ENCODE measurements at regions not wholly inside any gene's neighbourhood (a gene's known extent, or its start where the extent isn't known, plus 50 kb on each side); places are given as distances from the start of the nearest gene placed in this dataset.
"Not testable (repeated sequence)": the region's sequence is repeated elsewhere in the genome, so short reads cannot be mapped to it uniquely, and the experiment has no call there.

DNA sequence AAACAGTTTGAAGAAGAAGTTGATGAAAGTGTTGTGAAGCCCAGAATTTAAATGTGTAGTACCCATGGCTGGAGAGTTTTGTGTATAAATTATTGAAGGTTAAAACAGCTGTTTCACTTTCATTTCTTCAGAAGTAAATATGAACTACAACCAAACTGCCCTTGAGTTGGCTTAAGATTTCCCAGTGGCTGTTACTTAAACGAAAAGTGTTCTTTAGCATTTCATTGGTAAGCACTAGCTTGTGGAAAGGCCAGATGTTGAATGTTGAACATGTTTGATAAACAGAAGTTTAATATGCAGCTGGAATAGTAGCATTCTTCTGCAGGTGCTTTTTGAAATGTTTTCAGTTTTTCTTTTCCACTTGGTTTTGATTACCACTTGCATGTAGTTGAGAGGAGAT, 83.2 kb upstream of the TNRC6B start:
- peak in 1 of 2 donors; percentile 33 for DNase-seq
- Histone ChIP-seq H3K9me3 (ENCODE audit: control insufficient read depth, low read depth, low read length) (no peaks in the 10 kb centered on the region), H3K4me3 (ENCODE audit: low read length) (no peak overlapping the region), H3K4me1 (ENCODE audit: control insufficient read depth, insufficient read depth, low read length) (no peaks in the 10 kb centered on the region), H3K27me3 (ENCODE audit: control insufficient read depth, insufficient read depth, low read length) (no peaks in the 10 kb centered on the region), H3K27ac (ENCODE audit: low read length) (no peak overlapping the region), H3K36me3 (ENCODE audit: control insufficient read depth, insufficient read depth, low read length) (no peaks in the 10 kb centered on the region)
- WGBS (ENCODE audit: insufficient coverage, low lambda C conversion rate): no CpG with 5 or more reads among the region's 1 CpG

DNA sequence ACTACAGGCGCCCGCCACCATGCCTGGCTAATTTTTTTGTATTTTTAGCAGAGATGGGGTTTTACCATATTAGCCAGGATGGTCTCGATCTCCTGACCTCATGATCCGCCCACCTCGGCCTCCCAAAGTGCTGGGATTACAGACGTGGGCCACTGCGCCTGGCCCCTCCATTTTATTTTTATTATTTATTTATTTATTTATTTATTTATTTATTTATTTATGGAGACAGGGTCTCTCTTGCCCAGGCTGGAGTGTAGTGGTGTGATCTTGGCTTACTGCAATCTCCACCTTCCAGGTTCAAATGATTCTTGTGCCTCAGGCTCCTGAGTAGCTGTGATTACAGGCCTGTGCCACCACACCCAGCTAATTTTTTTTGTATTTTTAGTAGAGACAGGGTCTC, 77.8 kb upstream of the TNRC6B start:
- WGBS (ENCODE audit: insufficient coverage, low lambda C conversion rate): no CpG with 5 or more reads among the region's 7 CpGs

DNA sequence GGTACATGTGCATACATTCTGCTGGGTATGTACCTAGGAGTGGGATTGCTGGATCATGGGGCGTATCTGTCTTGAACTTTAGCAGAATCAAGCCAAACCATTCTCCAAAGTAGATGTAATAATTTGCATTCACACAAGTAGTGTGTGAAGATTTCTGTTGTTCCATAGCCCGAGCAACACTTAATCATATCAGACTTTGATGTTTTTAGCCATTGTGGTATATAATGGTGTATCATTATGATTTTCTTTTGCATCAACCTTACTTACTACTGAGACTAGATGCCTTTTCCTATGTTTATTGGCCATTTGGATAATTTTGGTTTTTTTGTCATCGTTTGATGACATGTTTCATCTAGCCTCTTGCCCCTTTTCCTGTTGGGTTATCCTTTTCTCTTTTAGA, 72.0 kb upstream of the TNRC6B start:
- no peak for DNase-seq
- no peaks in the 10 kb centered on the region for H3K27me3 ChIP-seq (ENCODE audit: control insufficient read depth, insufficient read depth, low read length)
- no peak overlapping the region for H3K4me3 ChIP-seq (ENCODE audit: low read length)
- H3K27ac ChIP-seq (ENCODE audit: low read length): no peak overlapping the region
- H3K36me3 ChIP-seq (ENCODE audit: control insufficient read depth, insufficient read depth, low read length): no peaks in the 10 kb centered on the region
- H3K9me3 ChIP-seq (ENCODE audit: control insufficient read depth, low read depth, low read length): no peaks in the 10 kb centered on the region
- no peaks in the 10 kb centered on the region for H3K4me1 ChIP-seq (ENCODE audit: control insufficient read depth, insufficient read depth, low read length)
- no CpG with 5 or more reads among the region's 3 CpGs for WGBS (ENCODE audit: insufficient coverage, low lambda C conversion rate)

More for the DNA sequence above, 77.8 kb upstream of the TNRC6B start:
- H3K9me3 ChIP-seq (ENCODE audit: control insufficient read depth, low read depth, low read length); H3K36me3 ChIP-seq (ENCODE audit: control insufficient read depth, insufficient read depth, low read length); H3K4me1 ChIP-seq (ENCODE audit: control insufficient read depth, insufficient read depth, low read length); DNase-seq; H3K27ac ChIP-seq (ENCODE audit: low read length); H3K4me3 ChIP-seq (ENCODE audit: low read length); H3K27me3 ChIP-seq (ENCODE audit: control insufficient read depth, insufficient read depth, low read length): not testable (repeated sequence)

DNA sequence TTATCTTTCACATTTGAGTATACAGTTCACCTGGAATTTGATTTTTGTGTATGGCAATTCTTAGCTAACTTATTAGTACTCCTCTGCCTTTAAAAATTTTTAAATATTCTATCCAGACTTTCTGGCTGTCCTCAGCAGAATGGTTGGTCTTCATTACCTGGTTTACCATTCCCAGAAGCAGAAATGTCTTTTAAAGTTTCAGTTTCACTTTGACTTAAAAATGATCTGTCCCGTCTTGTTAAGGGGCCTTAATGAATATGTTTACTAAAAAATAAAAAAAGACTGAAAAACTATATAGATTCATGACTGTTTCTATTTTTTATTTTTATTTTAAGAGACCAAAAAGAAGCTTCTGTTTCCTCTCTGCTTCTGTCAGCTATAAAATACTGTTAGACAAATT, 70.5 kb upstream of the TNRC6B start:
- Histone ChIP-seq H3K27me3 (ENCODE audit: control insufficient read depth, insufficient read depth, low read length) (no peaks in the 10 kb centered on the region), H3K4me3 (ENCODE audit: low read length) (no peak overlapping the region), H3K27ac (ENCODE audit: low read length) (no peak overlapping the region), H3K36me3 (ENCODE audit: control insufficient read depth, insufficient read depth, low read length) (no peaks in the 10 kb centered on the region), H3K9me3 (ENCODE audit: control insufficient read depth, low read depth, low read length) (no peaks in the 10 kb centered on the region), H3K4me1 (ENCODE audit: control insufficient read depth, insufficient read depth, low read length) (no peaks in the 10 kb centered on the region)
- peak in 1 of 2 donors; percentile 30 for DNase-seq
- 0% methylated on average over 1 of the region's 1 CpG for WGBS (ENCODE audit: insufficient coverage, low lambda C conversion rate)

DNA sequence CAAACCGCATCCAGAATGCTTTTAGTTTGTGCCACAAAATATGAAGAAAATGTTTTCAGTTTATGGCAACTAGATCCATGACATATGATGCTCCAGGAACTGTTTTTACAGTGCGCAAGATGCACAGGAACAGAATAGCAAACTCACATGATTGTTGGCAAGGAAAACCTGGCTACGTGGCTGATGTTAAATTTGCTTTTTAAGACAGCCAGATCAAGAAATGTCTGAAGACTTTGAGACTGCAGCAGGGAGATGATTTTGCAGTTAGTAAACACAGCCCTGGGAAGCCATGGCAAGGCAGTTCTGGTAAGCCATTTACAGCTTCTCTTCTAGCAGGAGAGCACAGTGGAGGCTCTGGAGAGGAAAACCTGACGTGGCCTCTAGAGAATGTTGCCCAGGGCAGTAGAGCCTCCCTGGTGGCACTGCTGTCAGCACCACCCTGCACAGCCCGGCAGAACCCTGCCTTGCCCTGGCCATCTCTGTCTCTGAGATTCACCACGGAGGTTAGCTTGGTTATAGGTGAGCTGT, 69.8 kb upstream of the TNRC6B start:
- no peaks in the 10 kb centered on the region for H3K27me3 ChIP-seq (ENCODE audit: control insufficient read depth, insufficient read depth, low read length)
- H3K4me3 ChIP-seq (ENCODE audit: low read length): no peak overlapping the region
- H3K9me3 ChIP-seq (ENCODE audit: control insufficient read depth, low read depth, low read length): no peaks in the 10 kb centered on the region
- no peaks in the 10 kb centered on the region for H3K36me3 ChIP-seq (ENCODE audit: control insufficient read depth, insufficient read depth, low read length)
- peak in 1 of 2 donors; percentile 24 for DNase-seq
- peak overlapping the region; percentile 5 for H3K27ac ChIP-seq (ENCODE audit: low read length)
- H3K4me1 ChIP-seq (ENCODE audit: control insufficient read depth, insufficient read depth, low read length): no peaks in the 10 kb centered on the region
- no CpG with 5 or more reads among the region's 6 CpGs for WGBS (ENCODE audit: insufficient coverage, low lambda C conversion rate)

GRCh38 chr22:40108396-40108795, 69.3 kb upstream of the TNRC6B start:
- no peaks in the 10 kb centered on the region for H3K27me3 ChIP-seq (ENCODE audit: control insufficient read depth, insufficient read depth, low read length)
- peak overlapping the region; percentile 5 for H3K27ac ChIP-seq (ENCODE audit: low read length)
- no peaks in the 10 kb centered on the region for H3K4me1 ChIP-seq (ENCODE audit: control insufficient read depth, insufficient read depth, low read length)

DNA sequence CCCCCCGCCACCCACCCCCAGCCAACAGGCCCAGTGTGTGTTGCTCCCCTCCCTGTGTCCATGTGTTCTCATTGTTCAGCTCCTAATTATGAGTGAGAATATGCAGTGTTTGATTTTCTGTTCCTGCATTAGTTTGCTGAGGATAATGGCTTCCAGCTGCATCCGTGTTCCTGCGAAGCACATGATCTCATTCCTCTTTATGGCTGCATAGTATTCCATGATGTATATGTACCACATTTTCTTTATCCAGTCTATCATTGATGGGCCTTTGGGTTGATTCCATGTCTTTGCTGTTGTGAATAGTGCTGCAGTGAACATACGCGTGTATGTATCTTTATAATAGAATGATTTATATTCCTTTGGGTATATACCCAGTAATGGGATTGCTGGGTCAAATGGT, 68.8 kb upstream of the TNRC6B start:
- not testable (repeated sequence) for H3K4me1 ChIP-seq (ENCODE audit: control insufficient read depth, insufficient read depth, low read length); DNase-seq; H3K36me3 ChIP-seq (ENCODE audit: control insufficient read depth, insufficient read depth, low read length); H3K27me3 ChIP-seq (ENCODE audit: control insufficient read depth, insufficient read depth, low read length); H3K4me3 ChIP-seq (ENCODE audit: low read length); H3K27ac ChIP-seq (ENCODE audit: low read length); H3K9me3 ChIP-seq (ENCODE audit: control insufficient read depth, low read depth, low read length)
- no CpG with 5 or more reads among the region's 5 CpGs for WGBS (ENCODE audit: insufficient coverage, low lambda C conversion rate)

More at GRCh38 chr22:40108396-40108795, 69.3 kb upstream of the TNRC6B start:
- Histone ChIP-seq H3K9me3 (ENCODE audit: control insufficient read depth, low read depth, low read length) (no peaks in the 10 kb centered on the region), H3K36me3 (ENCODE audit: control insufficient read depth, insufficient read depth, low read length) (no peaks in the 10 kb centered on the region), H3K4me3 (ENCODE audit: low read length) (no peak overlapping the region)
- no peak for DNase-seq

DNA sequence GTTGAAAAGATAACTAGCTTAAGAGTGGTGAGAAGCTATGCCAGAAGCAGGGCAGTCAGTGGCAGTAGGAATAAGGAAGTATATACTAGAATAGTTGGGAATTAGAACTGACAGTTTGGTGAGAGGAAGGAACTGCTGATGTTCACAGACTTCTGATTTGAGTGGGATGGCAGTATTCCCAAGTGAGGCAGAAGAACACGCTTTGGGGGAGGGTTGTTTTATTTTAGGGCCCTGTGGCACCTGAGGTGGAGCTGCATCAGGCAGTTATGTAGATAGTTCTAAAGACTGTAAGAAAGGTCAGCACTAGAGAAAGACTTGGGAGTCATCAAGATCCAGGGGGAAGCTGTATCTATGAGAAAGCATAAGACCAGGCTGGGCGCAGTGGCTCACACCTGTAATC, 66.3 kb upstream of the TNRC6B start:
- H3K4me3 ChIP-seq (ENCODE audit: low read length): no peak overlapping the region
- no peak for DNase-seq
- H3K27ac ChIP-seq (ENCODE audit: low read length): no peak overlapping the region
- no peaks in the 10 kb centered on the region for H3K27me3 ChIP-seq (ENCODE audit: control insufficient read depth, insufficient read depth, low read length)
- H3K36me3 ChIP-seq (ENCODE audit: control insufficient read depth, insufficient read depth, low read length): no peaks in the 10 kb centered on the region
- H3K4me1 ChIP-seq (ENCODE audit: control insufficient read depth, insufficient read depth, low read length): no peaks in the 10 kb centered on the region
- no CpG with 5 or more reads among the region's 2 CpGs for WGBS (ENCODE audit: insufficient coverage, low lambda C conversion rate)
- no peaks in the 10 kb centered on the region for H3K9me3 ChIP-seq (ENCODE audit: control insufficient read depth, low read depth, low read length)

DNA sequence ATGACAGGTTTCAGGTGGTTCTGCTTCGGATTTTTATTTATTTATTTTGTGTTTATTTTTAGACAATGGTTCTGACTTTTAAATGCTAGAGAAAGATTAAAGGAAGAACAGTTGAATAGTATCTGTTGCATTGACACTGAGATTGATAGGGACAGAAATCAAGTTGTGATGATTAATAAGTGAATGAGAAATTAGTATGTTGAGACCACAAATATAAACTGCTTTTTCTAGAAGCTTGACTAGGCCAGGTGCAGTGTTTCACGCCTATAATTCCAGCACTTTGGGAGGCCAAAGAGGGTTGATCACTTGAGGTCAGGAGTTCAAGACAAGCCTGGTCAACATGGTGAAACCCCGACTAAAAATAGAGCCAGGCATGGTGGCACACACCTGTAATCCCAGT, 65.1 kb upstream of the TNRC6B start:
- no peak overlapping the region for H3K27ac ChIP-seq (ENCODE audit: low read length)
- H3K27me3 ChIP-seq (ENCODE audit: control insufficient read depth, insufficient read depth, low read length): no peaks in the 10 kb centered on the region
- H3K4me3 ChIP-seq (ENCODE audit: low read length): no peak overlapping the region
- 60% methylated on average over 1 of the region's 3 CpGs for WGBS (ENCODE audit: insufficient coverage, low lambda C conversion rate)
- no peaks in the 10 kb centered on the region for H3K36me3 ChIP-seq (ENCODE audit: control insufficient read depth, insufficient read depth, low read length)
- no peak for DNase-seq
- no peaks in the 10 kb centered on the region for H3K4me1 ChIP-seq (ENCODE audit: control insufficient read depth, insufficient read depth, low read length)
- H3K9me3 ChIP-seq (ENCODE audit: control insufficient read depth, low read depth, low read length): no peaks in the 10 kb centered on the region

- no peaks in the 10 kb centered on the region for H3K9me3 ChIP-seq (ENCODE audit: control insufficient read depth, low read depth, low read length)
- DNase-seq: no peak
- H3K27me3 ChIP-seq (ENCODE audit: control insufficient read depth, insufficient read depth, low read length): no peaks in the 10 kb centered on the region
- no peak overlapping the region for H3K27ac ChIP-seq (ENCODE audit: low read length)
- H3K4me1 ChIP-seq (ENCODE audit: control insufficient read depth, insufficient read depth, low read length): no peaks in the 10 kb centered on the region
- no CpG with 5 or more reads among the region's 2 CpGs for WGBS (ENCODE audit: insufficient coverage, low lambda C conversion rate)
- no peaks in the 10 kb centered on the region for H3K36me3 ChIP-seq (ENCODE audit: control insufficient read depth, insufficient read depth, low read length)
- H3K4me3 ChIP-seq (ENCODE audit: low read length): no peak overlapping the region
Observed at GRCh38 chr22:40113696-40114095, 64.0 kb upstream of the TNRC6B start.

- Histone ChIP-seq H3K4me3 (ENCODE audit: low read length) (no peak overlapping the region), H3K36me3 (ENCODE audit: control insufficient read depth, insufficient read depth, low read length) (no peaks in the 10 kb centered on the region), H3K27ac (ENCODE audit: low read length) (no peak overlapping the region), H3K4me1 (ENCODE audit: control insufficient read depth, insufficient read depth, low read length) (no peaks in the 10 kb centered on the region), H3K9me3 (ENCODE audit: control insufficient read depth, low read depth, low read length) (no peaks in the 10 kb centered on the region), H3K27me3 (ENCODE audit: control insufficient read depth, insufficient read depth, low read length) (no peaks in the 10 kb centered on the region)
- WGBS (ENCODE audit: insufficient coverage, low lambda C conversion rate): no CpG with 5 or more reads among the region's 6 CpGs
- DNase-seq: no peak
Observed at GRCh38 chr22:40114411-40114810, 63.3 kb upstream of the TNRC6B start.
